Upper lobe of left lung (tissue), 4 donors: ENCODE measurements at regions not wholly inside any gene's neighbourhood (a gene's known extent, or its start where the extent isn't known, plus 50 kb on each side); places are given as distances from the start of the nearest gene placed in this dataset.

Source experiments
- POLR2A ChIP-seq, 4 donors: fragments of 450-650 bp; IDR thresholded peaks; one replicate each; pipeline ENCODE4 v1.5.1; 2016 to 2017; ENCODE audit warnings: antibody characterized with exemption in 4 of 4, mild to moderate bottlenecking in 2 of 4
- POLR2AphosphoS5 ChIP-seq, 2 donors: sonication (generic); formaldehyde crosslinking; IDR thresholded peaks; one replicate each; pipeline ENCODE4 v1.5.1; 2017; ENCODE audit warnings: antibody characterized with exemption in 2 of 2
- TF ChIP-seq, protein P1 (sequence below), 6 experiments: fragments of 450-650 bp in 4 of 6; fragments of 200-600 bp in 2 of 6; sonication (generic) in 2 of 6; IDR thresholded peaks; one replicate each; pipeline ENCODE4 v1.5.1; 2016 to 2019; ENCODE audit warnings: antibody characterized with exemption in 6 of 6

DNA sequence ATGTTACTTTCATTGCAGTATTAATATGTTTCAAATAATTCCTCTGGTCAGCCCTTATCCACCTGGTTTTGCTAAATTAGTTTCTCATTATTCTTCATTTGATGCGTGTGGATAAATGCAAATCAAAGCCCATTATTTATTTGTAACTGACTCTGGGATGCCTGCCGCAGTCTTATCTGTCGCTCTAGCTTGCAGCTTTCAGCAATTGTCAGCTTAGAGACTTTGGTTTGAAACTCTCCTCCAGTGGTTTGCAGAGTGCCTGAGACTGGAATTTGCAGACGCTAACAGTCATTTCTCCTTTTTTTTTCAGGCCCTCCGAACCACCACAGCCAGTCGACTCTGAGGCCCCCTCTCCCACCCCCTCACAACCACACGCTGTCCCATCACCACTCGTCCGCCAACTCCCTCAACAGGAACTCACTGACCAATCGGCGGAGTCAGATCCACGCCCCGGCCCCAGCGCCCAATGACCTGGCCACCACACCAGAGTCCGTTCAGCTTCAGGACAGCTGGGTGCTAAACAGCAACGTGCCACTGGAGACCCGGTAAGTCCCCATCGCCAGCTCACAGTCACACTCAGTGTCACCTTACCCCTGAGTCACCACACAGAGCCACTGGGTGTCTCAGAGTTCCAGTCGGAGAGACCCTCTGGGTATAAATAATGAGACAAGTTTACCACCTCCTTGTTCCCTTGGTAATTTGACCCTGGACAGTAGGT is 339.0 kb upstream of the WWC1 start:
- TF ChIP-seq, protein P1, sequence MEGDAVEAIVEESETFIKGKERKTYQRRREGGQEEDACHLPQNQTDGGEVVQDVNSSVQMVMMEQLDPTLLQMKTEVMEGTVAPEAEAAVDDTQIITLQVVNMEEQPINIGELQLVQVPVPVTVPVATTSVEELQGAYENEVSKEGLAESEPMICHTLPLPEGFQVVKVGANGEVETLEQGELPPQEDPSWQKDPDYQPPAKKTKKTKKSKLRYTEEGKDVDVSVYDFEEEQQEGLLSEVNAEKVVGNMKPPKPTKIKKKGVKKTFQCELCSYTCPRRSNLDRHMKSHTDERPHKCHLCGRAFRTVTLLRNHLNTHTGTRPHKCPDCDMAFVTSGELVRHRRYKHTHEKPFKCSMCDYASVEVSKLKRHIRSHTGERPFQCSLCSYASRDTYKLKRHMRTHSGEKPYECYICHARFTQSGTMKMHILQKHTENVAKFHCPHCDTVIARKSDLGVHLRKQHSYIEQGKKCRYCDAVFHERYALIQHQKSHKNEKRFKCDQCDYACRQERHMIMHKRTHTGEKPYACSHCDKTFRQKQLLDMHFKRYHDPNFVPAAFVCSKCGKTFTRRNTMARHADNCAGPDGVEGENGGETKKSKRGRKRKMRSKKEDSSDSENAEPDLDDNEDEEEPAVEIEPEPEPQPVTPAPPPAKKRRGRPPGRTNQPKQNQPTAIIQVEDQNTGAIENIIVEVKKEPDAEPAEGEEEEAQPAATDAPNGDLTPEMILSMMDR (IDR thresholded peaks at IDR 0.05): no peak
- no peak for TF ChIP-seq POLR2AphosphoS5 (IDR thresholded peaks at IDR 0.05)
- no peak for TF ChIP-seq POLR2A (IDR thresholded peaks at IDR 0.05)
